DND-41 (cell line): ENCODE measurements at regions not wholly inside any gene's neighbourhood (a gene's known extent, or its start where the extent isn't known, plus 50 kb on each side); places are given as distances from the start of the nearest gene placed in this dataset.

Source experiments
- ATAC-seq: fragments of 200-7000 bp; cut with Tn5 transposase; 3 replicates; pipeline ENCODE4 v1.9.1; 2021; ENCODE audit warnings: low read depth; ENCODE audit not compliant: insufficient read depth
- DNase-seq: peaks from one replicate; pipeline ENCODE4 v3.0.0-alpha.2; 2020
- H2AFZ ChIP-seq: 2 replicates; pipeline ENCODE4 v1.6.0; 2012; ENCODE audit warnings: low read depth, low read length
- H3K27ac ChIP-seq: 2 replicates; pipeline ENCODE4 v1.5.1; 2012; ENCODE audit warnings: low read length, inconsistent platforms
- H3K27me3 ChIP-seq: fragments of 200-600 bp; sonication (generic); 2 replicates; pipeline ENCODE4 v1.6.0; 2012; ENCODE audit warnings: low read length, mild to moderate bottlenecking, inconsistent platforms; ENCODE audit not compliant: insufficient read depth, poor library complexity
- H3K36me3 ChIP-seq: 2 replicates; pipeline ENCODE4 v1.5.1; 2012; ENCODE audit warnings: low read length, inconsistent platforms; ENCODE audit not compliant: insufficient read depth
- H3K4me1 ChIP-seq: 2 replicates; pipeline ENCODE4 v1.5.1; 2012; ENCODE audit warnings: mild to moderate bottlenecking, low read length; ENCODE audit not compliant: insufficient read depth
- H3K4me2 ChIP-seq: 2 replicates; pipeline ENCODE4 v1.6.0; 2012; ENCODE audit warnings: mild to moderate bottlenecking, moderate library complexity, low read length, inconsistent platforms; ENCODE audit not compliant: insufficient read depth
- H3K4me3 ChIP-seq, 2 experiments: fragments of 200-600 bp in 1 of 2; shearing (Covaris generic) in 1 of 2; 2 replicates each; pipeline ENCODE4 v1.5.1; 2012 to 2016; ENCODE audit warnings: inconsistent platforms in 2 of 2, low read length in 2 of 2, mild to moderate bottlenecking in 2 of 2, low read depth in 1 of 2, moderate library complexity in 1 of 2
- H3K79me2 ChIP-seq: 2 replicates; pipeline ENCODE4 v1.6.0; 2012; ENCODE audit warnings: low read length, inconsistent platforms; ENCODE audit not compliant: insufficient read depth
- H3K9ac ChIP-seq: 2 replicates; pipeline ENCODE4 v1.6.0; 2012; ENCODE audit warnings: low read depth, mild to moderate bottlenecking, inconsistent platforms, low read length, moderate library complexity
- H3K9me3 ChIP-seq: 2 replicates; pipeline ENCODE4 v1.5.1; 2012; ENCODE audit warnings: low read length, moderate library complexity, mild to moderate bottlenecking, inconsistent platforms; ENCODE audit not compliant: insufficient read depth, severe bottlenecking
- H4K20me1 ChIP-seq: 2 replicates; pipeline ENCODE4 v1.6.0; 2012; ENCODE audit warnings: low read length; ENCODE audit not compliant: insufficient read depth
- CTCF ChIP-seq: IDR thresholded peaks from 2 replicates; pipeline ENCODE4 v1.5.1; 2012; ENCODE audit warnings: borderline replicate concordance, low read length, moderate library complexity, mild to moderate bottlenecking; ENCODE audit not compliant: poor library complexity, severe bottlenecking; ENCODE audit errors: extremely low read depth
- EZH2 ChIP-seq: IDR thresholded peaks from 3 replicates; pipeline ENCODE4 v1.6.1; 2012; ENCODE audit warnings: borderline replicate concordance, low read depth, mild to moderate bottlenecking, moderate library complexity, low read length, inconsistent platforms; ENCODE audit not compliant: severe bottlenecking

DNA sequence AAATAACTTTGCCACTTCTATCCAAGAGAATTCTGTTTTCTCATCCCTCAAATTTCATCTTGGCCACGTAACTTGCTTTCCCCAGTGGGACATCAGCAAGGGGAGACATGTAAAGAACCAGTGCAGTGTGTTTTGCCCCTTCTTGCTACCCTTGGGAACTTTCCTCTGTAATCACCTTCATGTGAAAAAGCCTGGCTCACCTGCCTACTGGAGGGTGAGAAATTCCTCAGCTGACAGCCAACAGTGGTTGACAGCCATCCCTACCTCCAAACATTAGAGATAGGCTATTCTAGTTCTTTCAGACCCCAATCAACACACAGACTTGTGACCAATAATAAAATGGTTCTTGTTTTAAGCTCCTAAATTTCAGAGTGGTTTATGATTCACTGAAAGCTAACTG is 333.9 kb upstream of the TBC1D5 start:
- Histone ChIP-seq H3K4me1 (peaks cover 61% of the 10 kb centered on the region), H3K27me3 (no peaks in the 10 kb centered on the region), H4K20me1 (no peaks in the 10 kb centered on the region), H3K9ac (no peak overlapping the region), H2AFZ (peak overlapping the region; percentile 62; the same call in 1 of the 2 replicates), H3K9me3 (no peaks in the 10 kb centered on the region), H3K36me3 (no peaks in the 10 kb centered on the region), H3K4me3 (no peak overlapping the region), H3K4me2 (no peak overlapping the region), H3K27ac (peak overlapping the region; percentile 20), H3K79me2 (no peaks in the 10 kb centered on the region)
- ATAC-seq: no peak
- TF ChIP-seq CTCF: no peak
- no peak for TF ChIP-seq EZH2
- DNase-seq: no peak

- Histone ChIP-seq H3K4me3 (no peak overlapping the region), H2AFZ (no peak overlapping the region), H3K4me1 (peaks cover 64% of the 10 kb centered on the region), H3K79me2 (no peaks in the 10 kb centered on the region), H3K4me2 (no peak overlapping the region), H4K20me1 (no peaks in the 10 kb centered on the region), H3K9ac (no peak overlapping the region), H3K27ac (peak overlapping the region; percentile 20; the same call in 1 of the 2 replicates), H3K9me3 (no peaks in the 10 kb centered on the region), H3K27me3 (no peaks in the 10 kb centered on the region), H3K36me3 (no peaks in the 10 kb centered on the region)
- ATAC-seq (no peak), DNase-seq (no peak)
- TF ChIP-seq EZH2 (no peak), CTCF (no peak)
These were observed 333.4 kb upstream of the TBC1D5 start for GRCh38 chr3:18075799-18076198.

DNA sequence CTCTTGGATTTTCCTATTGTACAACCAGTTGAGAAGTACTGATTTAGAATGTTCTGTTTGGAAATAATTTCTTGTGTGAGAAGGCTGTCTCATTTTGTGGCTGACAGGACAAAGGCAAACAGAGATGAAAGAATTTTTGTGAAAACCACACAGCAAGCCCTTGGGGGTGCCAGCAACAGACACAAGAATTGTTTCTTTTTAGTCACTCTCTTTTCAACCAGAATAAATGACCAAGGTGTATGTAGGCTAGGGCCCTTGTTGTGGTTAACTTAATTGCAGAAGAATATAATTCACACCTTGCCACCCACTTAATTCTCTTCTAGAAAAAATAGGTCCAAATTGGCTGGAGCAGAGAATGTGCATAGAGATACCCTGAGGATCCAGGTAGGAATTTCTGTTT is 329.4 kb upstream of the TBC1D5 start:
- TF ChIP-seq CTCF: no peak
- TF ChIP-seq EZH2: no peak
- no peak overlapping the region for H3K4me3 ChIP-seq
- H3K79me2 ChIP-seq: no peaks in the 10 kb centered on the region
- H3K4me1 ChIP-seq: peaks cover 33% of the 10 kb centered on the region
- peak overlapping the region; percentile 6; the same call in 1 of the 2 replicates for H3K9ac ChIP-seq
- H3K4me2 ChIP-seq: no peak overlapping the region
- DNase-seq (peak; percentile 66), ATAC-seq (peak; percentile 89)
- no peaks in the 10 kb centered on the region for H4K20me1 ChIP-seq
- no peaks in the 10 kb centered on the region for H3K27me3 ChIP-seq
- 0 out of 2 replicates have a peak overlapping the region, but pooled peaks have one; percentile 0 for H2AFZ ChIP-seq
- no peaks in the 10 kb centered on the region for H3K36me3 ChIP-seq
- H3K9me3 ChIP-seq: no peaks in the 10 kb centered on the region
- H3K27ac ChIP-seq: peak overlapping the region; percentile 66

- TF ChIP-seq CTCF (no peak), EZH2 (no peak)
These were observed 328.5 kb upstream of the TBC1D5 start for GRCh38 chr3:18070944-18071343.

More at GRCh38 chr3:18070944-18071343, 328.5 kb upstream of the TBC1D5 start:
- Histone ChIP-seq H3K4me2 (no peak overlapping the region), H3K9me3 (no peaks in the 10 kb centered on the region), H3K9ac (0 out of 2 replicates have a peak overlapping the region, but pooled peaks have one; percentile 6), H3K79me2 (no peaks in the 10 kb centered on the region), H3K4me1 (peaks cover 25% of the 10 kb centered on the region), H3K27ac (peak overlapping the region; percentile 17; the same call in 1 of the 2 replicates), H4K20me1 (no peaks in the 10 kb centered on the region), H2AFZ (no peak overlapping the region), H3K36me3 (no peaks in the 10 kb centered on the region), H3K4me3 (no peak overlapping the region), H3K27me3 (no peaks in the 10 kb centered on the region)
- DNase-seq: no peak
- ATAC-seq: no peak
